GM12891 (cell line): ENCODE measurements at regions not wholly inside any gene's neighbourhood (a gene's known extent, or its start where the extent isn't known, plus 50 kb on each side); places are given as distances from the start of the nearest gene placed in this dataset.

Experiments used
- PAX5 ChIP-seq: IDR thresholded peaks from 2 replicates; pipeline ENCODE4 v1.6.1; 2011; ENCODE audit warnings: low read length, moderate library complexity, mild to moderate bottlenecking; ENCODE audit not compliant: insufficient read depth, severe bottlenecking
- POLR2A ChIP-seq: IDR thresholded peaks from 2 replicates; pipeline ENCODE4 v1.6.1; 2011; ENCODE audit warnings: low read depth, low read length, control low read depth
- POLR2AphosphoS5 ChIP-seq: IDR thresholded peaks from 2 replicates; pipeline ENCODE4 v1.6.1; 2011; ENCODE audit warnings: low read depth, low read length, control low read depth
- POU2F2 ChIP-seq: IDR thresholded peaks from 2 replicates; pipeline ENCODE4 v1.6.1; 2011; ENCODE audit warnings: low read depth, mild to moderate bottlenecking, control low read depth, low read length, moderate library complexity
- SPI1 ChIP-seq: IDR thresholded peaks from 2 replicates; pipeline ENCODE4 v1.6.1; 2011; ENCODE audit warnings: low read depth, low read length, control low read depth
- TAF1 ChIP-seq: IDR thresholded peaks from 2 replicates; pipeline ENCODE4 v1.6.1; 2011; ENCODE audit warnings: low read depth, low read length, control low read depth

- no peak for TF ChIP-seq PAX5
- TF ChIP-seq TAF1, result no peak
- no peak for TF ChIP-seq POLR2A
- TF ChIP-seq POLR2AphosphoS5, result no peak
- no peak for TF ChIP-seq POU2F2
- no peak for TF ChIP-seq SPI1
Measured at GRCh38 chr4:83192634-83193033, 78.1 kb upstream of the PLAC8 start.
